Omental fat pad (tissue), 3 donors: ENCODE measurements at regions not wholly inside any gene's neighbourhood (a gene's known extent, or its start where the extent isn't known, plus 50 kb on each side); places are given as distances from the start of the nearest gene placed in this dataset.

ENCODE experiments used
- ATAC-seq: fragments of 150-250 bp; one replicate; pipeline ENCODE4 v1.9.1; 2016; ENCODE audit warnings: mild to moderate bottlenecking, moderate library complexity; ENCODE audit not compliant: low FRiP score
- DNase-seq: peaks from one replicate; pipeline ENCODE4 v3.0.0-alpha.2; 2019; ENCODE audit warnings: low spot score
- TF ChIP-seq, protein P1 (sequence below), 3 donors: fragments of 450-650 bp; IDR thresholded peaks; one replicate each; pipeline ENCODE4 v1.5.1; 2016 to 2017; ENCODE audit warnings: antibody characterized with exemption in 3 of 3, mild to moderate bottlenecking in 3 of 3, moderate library complexity in 2 of 3

DNA sequence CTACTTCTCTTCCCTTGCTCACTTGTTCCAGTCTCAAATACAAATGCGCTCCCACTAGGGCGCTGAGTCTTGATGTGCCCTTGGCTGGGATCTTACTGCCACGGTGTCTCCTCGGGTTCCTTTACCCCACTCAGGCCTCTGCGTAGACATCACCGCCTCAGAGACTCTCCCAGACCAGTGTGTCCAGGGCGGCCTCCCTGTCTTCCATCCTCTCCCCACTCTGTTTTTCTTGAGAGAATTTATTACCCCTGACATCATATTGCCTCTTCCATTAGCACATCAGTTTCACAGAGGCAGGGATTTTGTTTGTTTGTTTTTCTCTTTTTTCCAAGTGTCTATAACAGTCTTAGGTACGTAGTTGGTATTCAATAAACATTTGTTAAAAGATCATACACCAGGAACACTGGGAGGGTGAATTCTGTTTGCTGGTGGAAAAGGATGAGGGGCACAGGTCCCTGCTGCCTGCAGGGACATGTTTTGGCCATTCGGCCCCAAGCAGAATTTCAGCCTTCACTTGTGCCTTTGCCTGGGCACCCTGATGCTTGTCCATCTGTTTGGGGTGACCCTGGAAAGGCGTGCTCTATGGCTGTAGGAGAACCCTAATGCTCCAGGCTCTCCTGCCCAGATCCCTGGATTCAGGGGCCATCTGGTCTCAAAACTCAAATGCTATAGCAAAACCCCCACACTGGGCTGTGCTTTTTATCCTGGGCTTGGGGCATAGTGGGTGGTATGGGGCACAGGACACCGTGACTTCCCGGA lies 55.0 kb downstream of the RPL37A start:
- no peak for DNase-seq
- TF ChIP-seq, protein P1, sequence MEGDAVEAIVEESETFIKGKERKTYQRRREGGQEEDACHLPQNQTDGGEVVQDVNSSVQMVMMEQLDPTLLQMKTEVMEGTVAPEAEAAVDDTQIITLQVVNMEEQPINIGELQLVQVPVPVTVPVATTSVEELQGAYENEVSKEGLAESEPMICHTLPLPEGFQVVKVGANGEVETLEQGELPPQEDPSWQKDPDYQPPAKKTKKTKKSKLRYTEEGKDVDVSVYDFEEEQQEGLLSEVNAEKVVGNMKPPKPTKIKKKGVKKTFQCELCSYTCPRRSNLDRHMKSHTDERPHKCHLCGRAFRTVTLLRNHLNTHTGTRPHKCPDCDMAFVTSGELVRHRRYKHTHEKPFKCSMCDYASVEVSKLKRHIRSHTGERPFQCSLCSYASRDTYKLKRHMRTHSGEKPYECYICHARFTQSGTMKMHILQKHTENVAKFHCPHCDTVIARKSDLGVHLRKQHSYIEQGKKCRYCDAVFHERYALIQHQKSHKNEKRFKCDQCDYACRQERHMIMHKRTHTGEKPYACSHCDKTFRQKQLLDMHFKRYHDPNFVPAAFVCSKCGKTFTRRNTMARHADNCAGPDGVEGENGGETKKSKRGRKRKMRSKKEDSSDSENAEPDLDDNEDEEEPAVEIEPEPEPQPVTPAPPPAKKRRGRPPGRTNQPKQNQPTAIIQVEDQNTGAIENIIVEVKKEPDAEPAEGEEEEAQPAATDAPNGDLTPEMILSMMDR (IDR thresholded peaks at IDR 0.05): no peak
- no peak for ATAC-seq

DNA sequence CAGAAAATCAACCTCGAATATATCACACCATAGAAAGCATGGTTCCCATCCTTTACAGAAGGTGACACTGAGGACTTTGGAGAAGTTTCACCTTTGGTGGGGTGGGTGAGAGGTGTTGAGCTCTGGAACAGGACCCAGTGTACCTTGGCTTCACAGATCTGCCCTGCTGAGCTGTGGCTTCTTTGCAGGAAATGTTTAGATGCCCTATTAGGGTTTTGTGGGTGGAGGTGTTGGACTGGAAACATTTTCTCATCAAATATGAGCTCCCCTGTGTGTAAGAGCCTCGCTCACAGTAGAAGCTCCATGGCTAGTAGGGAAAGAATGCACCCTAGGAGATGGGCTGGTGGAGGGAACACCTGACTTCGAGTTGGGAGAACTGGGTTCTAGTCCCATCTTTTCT lies 55.6 kb downstream of the RPL37A start:
- TF ChIP-seq, protein P1 (IDR thresholded peaks at IDR 0.05): no peak
- DNase-seq (no peak), ATAC-seq (no peak)

DNA sequence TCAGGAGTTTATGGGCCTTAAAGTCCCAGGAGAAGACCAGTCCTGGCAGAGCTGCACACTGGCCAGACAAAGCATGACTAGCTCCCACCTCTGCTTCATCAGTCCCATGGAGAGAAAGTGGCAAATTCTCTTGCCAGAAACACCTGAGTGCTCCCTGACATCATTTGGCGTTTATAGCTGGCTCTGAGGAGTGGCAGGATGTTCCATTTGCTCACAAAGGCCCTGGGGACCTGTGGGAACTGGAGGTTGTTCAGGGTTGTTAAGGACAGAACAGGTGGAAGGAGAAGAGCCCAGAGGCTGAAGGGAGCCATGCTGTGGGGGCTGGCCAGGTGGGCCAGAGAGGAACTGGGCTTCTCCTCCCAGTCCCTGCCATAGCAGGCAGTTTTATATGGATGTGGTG lies 56.1 kb downstream of the RPL37A start:
- TF ChIP-seq, protein P1 (IDR thresholded peaks at IDR 0.05): no peak
- DNase-seq: no peak
- ATAC-seq: no peak

DNA sequence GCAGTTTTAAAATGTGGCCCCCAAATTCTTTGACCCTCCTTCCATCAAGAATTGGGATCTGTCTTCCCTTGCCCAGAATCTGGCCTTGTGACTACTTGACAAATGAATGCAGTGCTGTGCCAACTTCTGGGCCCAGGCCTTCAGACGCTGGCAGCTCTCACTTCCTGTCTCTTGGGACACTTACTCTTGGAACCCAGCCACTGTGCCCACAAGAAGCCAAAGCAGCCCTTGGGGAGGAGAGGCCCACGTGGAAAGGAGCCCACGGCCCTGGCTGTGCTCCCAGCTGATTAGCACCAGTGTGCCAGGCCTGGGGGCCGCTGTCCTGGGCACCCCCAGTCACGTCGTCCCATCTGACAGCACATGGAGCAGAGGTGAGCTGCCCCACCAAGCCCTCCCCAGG lies 56.6 kb downstream of the RPL37A start:
- TF ChIP-seq, protein P1 (IDR thresholded peaks at IDR 0.05): no peak
- no peak for DNase-seq
- ATAC-seq: no peak

DNA sequence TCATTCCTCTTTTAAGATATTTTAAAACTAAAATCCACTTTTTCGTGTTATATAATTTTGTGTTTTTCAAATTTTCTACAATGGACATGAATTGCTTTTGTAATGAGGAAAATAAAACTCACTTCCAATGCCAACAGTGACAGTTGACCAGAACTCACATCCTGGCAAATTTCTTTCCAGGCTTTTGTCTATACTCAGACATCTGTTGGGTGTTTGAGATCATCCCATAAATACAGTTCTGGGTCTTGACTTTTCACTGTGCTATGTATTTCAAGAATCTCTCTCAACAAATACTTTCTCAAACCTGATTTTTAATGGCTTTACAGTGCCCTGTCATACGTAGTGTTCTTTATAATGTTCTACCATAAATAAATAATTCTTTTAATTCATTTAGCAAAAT lies 57.6 kb downstream of the RPL37A start:
- DNase-seq: no peak
- TF ChIP-seq, protein P1 (IDR thresholded peaks at IDR 0.05): no peak
- ATAC-seq: no peak

DNA sequence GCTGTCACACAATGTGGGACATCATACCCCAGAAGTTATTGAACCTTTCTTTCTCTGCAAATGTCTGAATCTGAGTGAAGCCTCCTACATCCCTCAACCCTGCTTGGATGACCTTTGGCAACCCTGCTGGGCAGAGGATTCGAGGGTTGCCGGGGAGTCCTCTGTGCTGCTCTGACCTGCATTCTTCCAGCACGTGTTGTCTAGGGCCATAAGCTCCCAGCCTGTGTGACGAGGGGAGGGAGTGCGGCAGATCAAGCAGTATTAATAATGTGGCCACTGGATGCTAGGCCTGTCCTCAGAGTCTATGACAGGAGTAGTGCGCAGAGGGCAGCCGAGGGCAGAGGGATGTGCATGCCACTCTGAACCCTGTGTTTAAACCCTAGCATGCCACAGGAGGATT lies 58.8 kb downstream of the RPL37A start:
- ATAC-seq: no peak
- no peak for DNase-seq

DNA sequence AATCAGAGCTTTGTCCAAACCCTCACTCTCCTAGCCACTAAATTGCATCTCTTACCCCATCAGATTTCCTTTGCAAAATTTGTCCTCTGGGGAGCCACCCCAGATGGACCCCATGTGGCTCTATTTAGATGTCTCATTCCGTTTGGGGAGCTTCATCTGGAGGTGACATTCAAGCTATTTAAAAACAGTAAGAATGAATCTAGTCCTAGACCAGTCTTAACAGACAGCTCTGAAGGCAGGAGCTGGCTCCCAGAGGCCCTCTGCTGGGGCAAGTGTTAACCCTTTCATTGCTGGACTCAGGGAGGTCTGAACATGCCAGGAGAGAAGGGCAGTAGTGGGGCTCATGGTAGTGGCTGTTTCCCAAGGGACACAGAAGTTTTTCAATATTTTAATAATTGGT lies 59.2 kb downstream of the RPL37A start:
- DNase-seq: no peak
- ATAC-seq: no peak
- TF ChIP-seq, protein P1 (IDR thresholded peaks at IDR 0.05): no peak

More for the DNA sequence above, 58.8 kb downstream of the RPL37A start:
- TF ChIP-seq, protein P1 (IDR thresholded peaks at IDR 0.05): no peak
